GM06990 (cell line): ENCODE measurements at regions not wholly inside any gene's neighbourhood (a gene's known extent, or its start where the extent isn't known, plus 50 kb on each side); places are given as distances from the start of the nearest gene placed in this dataset.

Experiments
- DNase-seq: peaks from one replicate; pipeline ENCODE4 v3.0.0-alpha.2; 2011; ENCODE audit not compliant: insufficient read length; ENCODE audit errors: extremely low read depth
- H3K27me3 ChIP-seq: replicated peaks from 2 replicates; pipeline ENCODE4 v1.6.0; 2011; ENCODE audit warnings: low read length; ENCODE audit not compliant: control insufficient read depth, insufficient read depth
- H3K36me3 ChIP-seq: 2 replicates; pipeline ENCODE4 v1.5.1; 2011; ENCODE audit warnings: low read length; ENCODE audit not compliant: control insufficient read depth, insufficient read depth
- H3K4me3 ChIP-seq: replicated peaks from 2 replicates; pipeline ENCODE4 v1.5.1; 2011; ENCODE audit warnings: low read depth, mild to moderate bottlenecking, control low read depth, low read length
- TF ChIP-seq, protein P1 (sequence below): IDR thresholded peaks from 2 replicates; pipeline ENCODE4 v1.5.1; 2011; ENCODE audit warnings: low read length, control low read depth, mild to moderate bottlenecking, inconsistent platforms; ENCODE audit not compliant: insufficient read depth, poor library complexity, severe bottlenecking

DNA sequence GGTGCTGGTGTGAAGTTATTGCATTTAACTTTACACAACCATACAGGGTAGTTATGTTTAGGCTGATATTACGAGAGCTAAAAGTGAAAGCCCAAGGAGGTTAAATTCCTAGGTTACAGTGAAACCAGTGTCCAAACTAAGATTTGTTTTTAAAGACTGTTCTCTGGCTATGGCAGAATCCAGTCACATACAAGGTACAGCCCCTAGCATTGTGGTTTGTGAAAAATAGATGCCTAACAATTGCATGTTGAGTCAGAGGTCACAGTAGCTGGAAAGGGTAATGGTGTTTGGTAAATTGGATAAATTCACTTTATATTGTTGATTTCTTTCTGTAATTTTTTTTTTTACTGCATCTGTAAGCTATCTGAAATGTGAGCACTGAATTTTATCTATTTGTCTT lies 614.6 kb upstream of the TBL1XR1 start:
- H3K36me3 ChIP-seq = no peaks in the 10 kb centered on the region
- no peaks in the 10 kb centered on the region for H3K27me3 ChIP-seq
- no peak for DNase-seq
- H3K4me3 ChIP-seq = no peak overlapping the region
- TF ChIP-seq, protein P1, sequence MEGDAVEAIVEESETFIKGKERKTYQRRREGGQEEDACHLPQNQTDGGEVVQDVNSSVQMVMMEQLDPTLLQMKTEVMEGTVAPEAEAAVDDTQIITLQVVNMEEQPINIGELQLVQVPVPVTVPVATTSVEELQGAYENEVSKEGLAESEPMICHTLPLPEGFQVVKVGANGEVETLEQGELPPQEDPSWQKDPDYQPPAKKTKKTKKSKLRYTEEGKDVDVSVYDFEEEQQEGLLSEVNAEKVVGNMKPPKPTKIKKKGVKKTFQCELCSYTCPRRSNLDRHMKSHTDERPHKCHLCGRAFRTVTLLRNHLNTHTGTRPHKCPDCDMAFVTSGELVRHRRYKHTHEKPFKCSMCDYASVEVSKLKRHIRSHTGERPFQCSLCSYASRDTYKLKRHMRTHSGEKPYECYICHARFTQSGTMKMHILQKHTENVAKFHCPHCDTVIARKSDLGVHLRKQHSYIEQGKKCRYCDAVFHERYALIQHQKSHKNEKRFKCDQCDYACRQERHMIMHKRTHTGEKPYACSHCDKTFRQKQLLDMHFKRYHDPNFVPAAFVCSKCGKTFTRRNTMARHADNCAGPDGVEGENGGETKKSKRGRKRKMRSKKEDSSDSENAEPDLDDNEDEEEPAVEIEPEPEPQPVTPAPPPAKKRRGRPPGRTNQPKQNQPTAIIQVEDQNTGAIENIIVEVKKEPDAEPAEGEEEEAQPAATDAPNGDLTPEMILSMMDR = no peak

DNA sequence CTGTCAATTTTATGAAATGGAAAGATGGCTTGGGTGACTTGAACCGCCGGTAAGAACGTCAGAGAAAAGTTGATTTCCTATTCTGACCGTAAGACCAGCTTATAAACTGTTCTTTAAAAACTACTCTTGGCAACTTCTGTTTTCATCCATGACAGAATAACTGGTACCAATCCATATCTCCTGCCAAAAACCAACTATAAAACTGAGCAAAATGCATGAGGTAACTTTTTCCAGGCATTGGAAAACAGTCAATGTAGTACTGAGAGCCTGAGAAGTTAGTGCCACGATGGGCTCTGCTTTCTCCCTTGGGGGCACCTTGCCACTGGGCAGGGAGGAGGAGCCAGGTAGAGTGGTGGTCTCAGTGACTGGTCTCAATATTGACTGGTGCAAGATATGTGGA lies 615.2 kb upstream of the TBL1XR1 start:
- DNase-seq = no peak
- TF ChIP-seq, protein P1 = no peak
- Histone ChIP-seq H3K36me3 (no peaks in the 10 kb centered on the region), H3K27me3 (no peaks in the 10 kb centered on the region), H3K4me3 (no peak overlapping the region)

DNA sequence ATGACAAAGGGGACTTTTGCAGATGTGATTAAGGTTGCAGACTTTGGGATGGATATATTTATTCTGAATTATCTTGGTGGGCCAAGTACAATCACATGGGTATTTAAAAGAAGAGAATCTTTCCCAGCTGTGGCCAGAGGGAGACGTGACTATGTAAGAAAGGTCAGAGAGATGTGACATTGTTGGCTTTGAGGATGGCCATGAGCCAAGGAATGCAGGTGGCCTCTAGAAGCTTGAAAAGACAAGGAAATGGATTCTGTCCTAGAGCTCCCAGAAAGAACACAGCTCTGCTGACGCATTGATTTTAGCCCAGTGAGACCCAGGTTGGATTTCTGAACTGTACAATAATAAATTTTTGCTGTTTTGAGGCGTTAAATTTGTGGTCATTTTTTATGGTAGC lies 616.0 kb upstream of the TBL1XR1 start:
- no peak overlapping the region for H3K4me3 ChIP-seq
- no peaks in the 10 kb centered on the region for H3K36me3 ChIP-seq
- no peaks in the 10 kb centered on the region for H3K27me3 ChIP-seq
- TF ChIP-seq, protein P1 = no peak
- no peak for DNase-seq

DNA sequence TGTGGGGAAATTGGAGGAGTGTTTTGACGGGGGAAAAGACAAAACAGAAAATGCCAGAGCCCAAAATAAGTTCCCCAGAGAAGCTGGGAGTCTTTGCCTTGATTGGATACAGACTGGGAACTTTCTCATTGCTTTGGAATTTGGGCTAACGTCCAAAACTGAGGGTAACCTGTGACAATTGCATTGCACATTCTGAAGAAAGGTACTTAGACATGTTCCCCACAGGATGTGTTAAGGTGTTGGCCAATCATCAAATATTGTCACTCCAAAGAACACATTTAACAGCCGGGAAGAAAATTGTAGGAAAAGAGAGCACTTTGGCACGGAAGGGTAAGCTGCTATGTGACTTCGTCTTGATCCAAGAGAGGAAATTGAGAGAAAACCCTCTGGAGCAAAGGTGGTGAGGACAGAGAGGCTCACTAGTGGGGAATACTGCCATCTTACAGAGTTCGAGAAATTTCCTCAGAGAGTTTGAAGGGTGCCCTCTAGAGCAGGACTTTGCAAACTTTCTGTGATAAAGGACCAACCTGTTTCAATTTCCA lies 619.5 kb upstream of the TBL1XR1 start:
- TF ChIP-seq, protein P1 = no peak
- Histone ChIP-seq H3K4me3 (no peak overlapping the region), H3K27me3 (no peaks in the 10 kb centered on the region), H3K36me3 (no peaks in the 10 kb centered on the region)
- DNase-seq = no peak

DNA sequence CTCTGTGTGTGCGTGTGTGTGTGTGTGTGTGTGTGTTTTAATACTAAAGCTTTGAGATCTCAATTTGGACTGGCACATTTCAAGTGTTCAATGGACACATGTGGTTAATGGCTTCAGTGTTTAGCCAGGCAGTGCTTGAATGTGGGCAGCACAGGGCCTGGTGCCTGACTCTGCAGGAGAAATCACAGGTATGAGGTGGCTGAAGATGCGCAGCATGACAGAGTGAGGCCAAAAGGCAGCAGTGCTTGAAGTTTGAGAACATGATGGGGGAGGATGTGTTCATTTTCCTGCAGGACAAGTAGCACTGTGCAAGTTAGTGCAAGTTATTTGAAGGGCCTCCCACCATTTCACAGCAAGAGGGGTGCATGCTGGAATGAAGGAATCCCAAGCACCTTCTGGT lies 620.5 kb upstream of the TBL1XR1 start:
- Histone ChIP-seq H3K36me3 (no peaks in the 10 kb centered on the region), H3K4me3 (no peak overlapping the region), H3K27me3 (no peaks in the 10 kb centered on the region)
- TF ChIP-seq, protein P1 = no peak
- no peak for DNase-seq

DNA sequence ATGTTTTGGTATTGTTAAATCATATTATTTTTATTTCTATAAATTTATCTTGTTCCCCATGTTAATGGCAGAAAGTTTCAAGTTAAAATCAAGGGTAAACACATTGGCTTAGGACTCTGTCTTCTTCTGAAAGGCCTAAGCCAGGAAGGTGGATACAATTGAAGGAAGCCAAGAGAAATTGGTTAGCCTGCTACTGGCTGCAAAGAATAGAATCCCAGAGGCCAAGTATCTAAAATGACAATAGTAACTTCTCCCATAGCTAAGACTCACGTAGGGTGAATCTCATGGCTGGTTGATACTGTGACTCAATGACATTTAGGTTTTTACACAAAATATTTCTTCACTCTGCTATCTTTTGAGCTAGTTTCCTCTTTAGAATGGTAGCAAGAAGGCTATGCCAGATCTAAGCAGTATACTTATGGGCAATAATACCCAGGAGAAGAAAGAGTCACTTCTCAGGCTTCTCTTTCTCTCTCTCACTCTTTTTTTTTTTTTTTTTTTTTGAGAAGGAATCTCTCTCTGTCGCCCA lies 621.5 kb upstream of the TBL1XR1 start:
- H3K27me3 ChIP-seq = no peaks in the 10 kb centered on the region

More for the DNA sequence above, 621.5 kb upstream of the TBL1XR1 start:
- TF ChIP-seq, protein P1 = no peak
- DNase-seq = no peak
- no peak overlapping the region for H3K4me3 ChIP-seq
- H3K36me3 ChIP-seq = no peaks in the 10 kb centered on the region
